ENCODE measurements at regions not wholly inside any gene's neighbourhood (a gene's known extent, or its start where the extent isn't known, plus 50 kb on each side); places are given as distances from the start of the nearest gene placed in this dataset.

- H3K36me3 ChIP-seq (replicated peaks) = no peaks in the 10 kb centered on the region
- TF ChIP-seq, protein P1, sequence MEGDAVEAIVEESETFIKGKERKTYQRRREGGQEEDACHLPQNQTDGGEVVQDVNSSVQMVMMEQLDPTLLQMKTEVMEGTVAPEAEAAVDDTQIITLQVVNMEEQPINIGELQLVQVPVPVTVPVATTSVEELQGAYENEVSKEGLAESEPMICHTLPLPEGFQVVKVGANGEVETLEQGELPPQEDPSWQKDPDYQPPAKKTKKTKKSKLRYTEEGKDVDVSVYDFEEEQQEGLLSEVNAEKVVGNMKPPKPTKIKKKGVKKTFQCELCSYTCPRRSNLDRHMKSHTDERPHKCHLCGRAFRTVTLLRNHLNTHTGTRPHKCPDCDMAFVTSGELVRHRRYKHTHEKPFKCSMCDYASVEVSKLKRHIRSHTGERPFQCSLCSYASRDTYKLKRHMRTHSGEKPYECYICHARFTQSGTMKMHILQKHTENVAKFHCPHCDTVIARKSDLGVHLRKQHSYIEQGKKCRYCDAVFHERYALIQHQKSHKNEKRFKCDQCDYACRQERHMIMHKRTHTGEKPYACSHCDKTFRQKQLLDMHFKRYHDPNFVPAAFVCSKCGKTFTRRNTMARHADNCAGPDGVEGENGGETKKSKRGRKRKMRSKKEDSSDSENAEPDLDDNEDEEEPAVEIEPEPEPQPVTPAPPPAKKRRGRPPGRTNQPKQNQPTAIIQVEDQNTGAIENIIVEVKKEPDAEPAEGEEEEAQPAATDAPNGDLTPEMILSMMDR (IDR thresholded peaks at IDR 0.05; ENCODE audit: low read depth, low read length, missing control alignments) = no peak
- H3K27me3 ChIP-seq (replicated peaks) = no peaks in the 10 kb centered on the region
- H3K4me3 ChIP-seq (ENCODE audit: low read depth, low read length) = no peak overlapping the region
- no peak overlapping the region for H3K27ac ChIP-seq
- in situ Hi-C loops (cut with HindIII; ENCODE audit: low pct_ligation_motif_present, low sequenced_read_pairs) = no loop called here
- DNase-seq = no peak
Measured at GRCh38 chr3:157700405-157700804, 197.2 kb upstream of the VEPH1 start.

- TF ChIP-seq, protein P1 (IDR thresholded peaks at IDR 0.05; ENCODE audit: low read depth, low read length, missing control alignments) = no peak
- H3K4me3 ChIP-seq (ENCODE audit: low read depth, low read length) = no peak overlapping the region
- in situ Hi-C loops (cut with HindIII; ENCODE audit: low pct_ligation_motif_present, low sequenced_read_pairs) = no loop called here
- no peak for DNase-seq
- no peaks in the 10 kb centered on the region for H3K27me3 ChIP-seq (replicated peaks)
- H3K27ac ChIP-seq = no peak overlapping the region
- no peaks in the 10 kb centered on the region for H3K36me3 ChIP-seq (replicated peaks)
Measured at GRCh38 chr3:157695586-157695985, 192.4 kb upstream of the VEPH1 start.

DNA sequence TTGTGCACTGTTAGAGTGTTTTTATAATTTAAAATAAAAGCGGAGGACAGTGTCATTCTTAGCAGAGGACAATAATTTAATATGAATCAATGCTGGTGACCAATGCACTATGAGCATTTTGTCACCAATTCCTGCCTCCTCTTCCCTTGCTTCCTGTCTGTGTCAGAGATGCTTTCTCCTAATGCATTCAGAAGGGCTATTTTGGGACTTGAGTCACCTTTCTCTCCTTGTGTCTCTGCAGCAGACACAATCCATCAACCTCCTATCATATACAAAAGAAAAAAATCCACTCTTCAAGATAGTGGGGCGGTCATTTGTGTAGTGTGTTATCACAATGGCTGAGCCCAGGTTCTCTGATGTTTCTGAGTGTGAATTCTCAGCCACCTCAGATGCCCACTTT is 191.9 kb upstream of the VEPH1 start:
- H3K4me3 ChIP-seq (ENCODE audit: low read depth, low read length) = no peak overlapping the region
- no peak for DNase-seq
- TF ChIP-seq, protein P1 (IDR thresholded peaks at IDR 0.05; ENCODE audit: low read depth, low read length, missing control alignments) = no peak
- no peak overlapping the region for H3K27ac ChIP-seq
- no peaks in the 10 kb centered on the region for H3K27me3 ChIP-seq (replicated peaks)
- in situ Hi-C loops (cut with HindIII; ENCODE audit: low pct_ligation_motif_present, low sequenced_read_pairs) = no loop called here
- H3K36me3 ChIP-seq (replicated peaks) = no peaks in the 10 kb centered on the region

- H3K27me3 ChIP-seq (replicated peaks) = no peaks in the 10 kb centered on the region
- no peak for DNase-seq
- H3K27ac ChIP-seq = no peak overlapping the region
- H3K4me3 ChIP-seq (ENCODE audit: low read depth, low read length) = no peak overlapping the region
- TF ChIP-seq, protein P1 (IDR thresholded peaks at IDR 0.05; ENCODE audit: low read depth, low read length, missing control alignments) = no peak
- H3K36me3 ChIP-seq (replicated peaks) = no peaks in the 10 kb centered on the region
- in situ Hi-C loops (cut with HindIII; ENCODE audit: low pct_ligation_motif_present, low sequenced_read_pairs) = no loop called here
Measured at GRCh38 chr3:157693762-157694161, 190.5 kb upstream of the VEPH1 start.

DNA sequence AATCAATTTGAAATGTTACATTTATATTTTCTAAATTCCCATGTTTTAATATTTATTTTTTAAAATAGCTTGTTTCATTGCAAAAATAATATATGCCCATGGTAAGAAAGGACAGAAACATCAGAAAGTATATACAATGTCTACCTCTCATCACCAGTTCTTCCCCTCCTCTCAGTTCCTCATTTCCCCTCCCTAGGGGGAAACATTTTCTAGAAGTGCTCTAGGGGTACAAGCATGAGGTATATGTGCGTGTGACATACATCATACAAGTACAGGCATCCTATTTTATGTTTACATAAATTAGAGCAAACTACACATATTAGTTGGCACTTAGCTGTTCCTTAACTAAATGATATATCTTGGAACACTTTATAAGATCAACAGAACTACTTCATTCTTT is 189.3 kb upstream of the VEPH1 start:
- TF ChIP-seq, protein P1 (IDR thresholded peaks at IDR 0.05; ENCODE audit: low read depth, low read length, missing control alignments) = no peak
- no peaks in the 10 kb centered on the region for H3K27me3 ChIP-seq (replicated peaks)
- in situ Hi-C loops (cut with HindIII; ENCODE audit: low pct_ligation_motif_present, low sequenced_read_pairs) = no loop called here

GRCh38 chr3:157683668-157684067 is 180.5 kb upstream of the VEPH1 start:
- no peak overlapping the region for H3K4me3 ChIP-seq (ENCODE audit: low read depth, low read length)
- H3K27ac ChIP-seq = no peak overlapping the region
- in situ Hi-C loops (cut with HindIII; ENCODE audit: low pct_ligation_motif_present, low sequenced_read_pairs) = no loop called here
- TF ChIP-seq, protein P1 (IDR thresholded peaks at IDR 0.05; ENCODE audit: low read depth, low read length, missing control alignments) = no peak
- H3K27me3 ChIP-seq (replicated peaks) = no peaks in the 10 kb centered on the region
- no peak for DNase-seq
- H3K36me3 ChIP-seq (replicated peaks) = no peaks in the 10 kb centered on the region

More for the DNA sequence above, 189.3 kb upstream of the VEPH1 start:
- DNase-seq = no peak
- no peak overlapping the region for H3K27ac ChIP-seq
- no peak overlapping the region for H3K4me3 ChIP-seq (ENCODE audit: low read depth, low read length)
- H3K36me3 ChIP-seq (replicated peaks) = no peaks in the 10 kb centered on the region
